ENCODE measurements at regions not wholly inside any gene's neighbourhood (a gene's known extent, or its start where the extent isn't known, plus 50 kb on each side); places are given as distances from the start of the nearest gene placed in this dataset.

DNA sequence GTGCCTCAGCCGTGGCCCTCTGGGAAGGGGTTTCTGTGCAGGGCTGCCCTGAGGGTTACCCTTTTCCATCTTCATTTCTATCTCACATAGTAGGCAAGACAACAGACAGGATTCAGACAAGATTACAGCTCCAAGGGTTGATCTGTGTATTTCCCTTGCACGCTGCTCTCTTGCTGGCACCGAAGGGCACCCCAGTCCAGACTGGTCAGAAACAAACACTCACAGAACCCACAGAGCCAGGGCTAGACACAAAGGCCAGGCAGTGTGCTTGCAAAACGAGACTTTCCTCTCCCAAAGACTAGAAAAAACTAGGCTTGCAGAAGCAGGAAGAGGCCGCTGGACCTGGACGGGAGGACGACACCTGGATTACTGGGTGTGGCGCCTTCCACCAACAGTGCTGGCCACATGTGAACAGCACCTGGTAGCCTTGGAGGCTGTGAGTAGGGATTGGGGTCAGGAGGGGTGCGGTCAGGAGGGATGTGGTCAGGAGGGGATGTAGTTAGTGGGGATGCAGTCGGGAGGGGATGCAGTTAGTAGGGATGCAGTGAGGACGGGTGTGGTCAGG is 96.8 kb downstream of the BDH1 start:
- TF ChIP-seq, protein P1, sequence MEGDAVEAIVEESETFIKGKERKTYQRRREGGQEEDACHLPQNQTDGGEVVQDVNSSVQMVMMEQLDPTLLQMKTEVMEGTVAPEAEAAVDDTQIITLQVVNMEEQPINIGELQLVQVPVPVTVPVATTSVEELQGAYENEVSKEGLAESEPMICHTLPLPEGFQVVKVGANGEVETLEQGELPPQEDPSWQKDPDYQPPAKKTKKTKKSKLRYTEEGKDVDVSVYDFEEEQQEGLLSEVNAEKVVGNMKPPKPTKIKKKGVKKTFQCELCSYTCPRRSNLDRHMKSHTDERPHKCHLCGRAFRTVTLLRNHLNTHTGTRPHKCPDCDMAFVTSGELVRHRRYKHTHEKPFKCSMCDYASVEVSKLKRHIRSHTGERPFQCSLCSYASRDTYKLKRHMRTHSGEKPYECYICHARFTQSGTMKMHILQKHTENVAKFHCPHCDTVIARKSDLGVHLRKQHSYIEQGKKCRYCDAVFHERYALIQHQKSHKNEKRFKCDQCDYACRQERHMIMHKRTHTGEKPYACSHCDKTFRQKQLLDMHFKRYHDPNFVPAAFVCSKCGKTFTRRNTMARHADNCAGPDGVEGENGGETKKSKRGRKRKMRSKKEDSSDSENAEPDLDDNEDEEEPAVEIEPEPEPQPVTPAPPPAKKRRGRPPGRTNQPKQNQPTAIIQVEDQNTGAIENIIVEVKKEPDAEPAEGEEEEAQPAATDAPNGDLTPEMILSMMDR (IDR thresholded peaks at IDR 0.05): no peak
- TF ChIP-seq POLR2A (IDR thresholded peaks at IDR 0.05): no peak
